Endothelial cell of umbilical vein (primary cell): ENCODE measurements at regions not wholly inside any gene's neighbourhood (a gene's known extent, or its start where the extent isn't known, plus 50 kb on each side); places are given as distances from the start of the nearest gene placed in this dataset.
A peak's percentile ranks its signal among the peaks of the same experiment; 100 is the strongest.

Source experiments
- BruUV-seq: library from RNA; stranded (reverse); fragments of 400-500 nt; replicated peaks from 2 replicates; lab custom pipeline; 2021; lab: Mats Ljungman, UMichigan
- CTCF ChIA-PET: fragments of 300-600, 350-600 bp; sonication (Branson Sonifier 250); formaldehyde crosslinking; loops from one replicate; lab custom pipeline; 2021; ENCODE audit warnings: antibody characterized with exemption, inconsistent platforms; lab: Charles Lee
- POLR2A ChIA-PET: fragments of 300-600, 350-600 bp; sonication (Branson Sonifier 250); formaldehyde crosslinking; loops from one replicate; lab custom pipeline; 2021; ENCODE audit warnings: antibody characterized with exemption, inconsistent platforms; lab: Charles Lee
- DNase-seq: peaks from one replicate; pipeline ENCODE4 v3.0.0-alpha.2; 2011; ENCODE audit warnings: low read depth, low spot score
- FAIRE-seq: peaks from 2 replicates; lab custom pipeline; 2011; peaks lifted over from hg19 to GRCh38; lab: Jason Lieb, UNC
- H2AFZ ChIP-seq: 2 replicates; pipeline ENCODE4 v1.6.0; 2012; ENCODE audit warnings: low read depth, low read length, control low read depth, inconsistent platforms
- H3K27ac ChIP-seq: 2 replicates; pipeline ENCODE4 v1.5.1; 2011; ENCODE audit warnings: low read depth, mild to moderate bottlenecking, control low read depth, low read length, moderate library complexity; ENCODE audit not compliant: insufficient read depth
- H3K27me3 ChIP-seq, 2 experiments: 2 replicates each; pipeline versions ENCODE4 v1.6.0 to v1.6.1; 2011; ENCODE audit warnings: low read length in 2 of 2, mixed read lengths in 1 of 2; ENCODE audit not compliant: control insufficient read depth in 2 of 2, insufficient read depth in 2 of 2
- H3K36me3 ChIP-seq, 2 experiments: 2 replicates in 1 of 2; 3 replicates in 1 of 2; pipeline ENCODE4 v1.5.1; 2011; ENCODE audit warnings: low read length in 2 of 2, mild to moderate bottlenecking in 1 of 2, moderate library complexity in 1 of 2; ENCODE audit not compliant: control insufficient read depth in 2 of 2, insufficient read depth in 2 of 2; ENCODE audit errors: extremely low read depth in 1 of 2
- H3K4me1 ChIP-seq: 3 replicates; pipeline ENCODE4 v1.5.1; 2011; ENCODE audit warnings: mild to moderate bottlenecking, low read length; ENCODE audit not compliant: control insufficient read depth, insufficient read depth; ENCODE audit errors: extremely low read depth
- H3K4me2 ChIP-seq: 2 replicates; pipeline ENCODE4 v1.6.1; 2011; ENCODE audit warnings: low read length, control low read depth, mixed read lengths; ENCODE audit not compliant: insufficient read depth
- H3K4me3 ChIP-seq, 3 experiments: fragments of 200-600 bp in 1 of 3; sonication (generic), shearing (Covaris generic) in 1 of 3; replicated peaks in 1 of 3; 2 replicates each; pipeline ENCODE4 v1.5.1; 2011 to 2016; ENCODE audit warnings: control low read depth in 3 of 3, low read length in 3 of 3, mild to moderate bottlenecking in 2 of 3, inconsistent platforms in 1 of 3, low read depth in 1 of 3, moderate library complexity in 1 of 3; ENCODE audit not compliant: insufficient read depth in 1 of 3
- H3K79me2 ChIP-seq: 2 replicates; pipeline ENCODE4 v1.6.0; 2012; ENCODE audit warnings: low read length, inconsistent platforms; ENCODE audit not compliant: control insufficient read depth, insufficient read depth
- H3K9ac ChIP-seq: replicated peaks from 2 replicates; pipeline ENCODE3; 2011; ENCODE audit warnings: low read length, control low read depth; ENCODE audit not compliant: insufficient read depth; ENCODE audit errors: extremely low read depth
- H3K9me1 ChIP-seq: replicated peaks from 3 replicates; pipeline ENCODE4 v1.6.0; 2011; ENCODE audit warnings: mild to moderate bottlenecking, low read length; ENCODE audit not compliant: control insufficient read depth, insufficient read depth; ENCODE audit errors: extremely low read depth
- H3K9me3 ChIP-seq: replicated peaks from 2 replicates; pipeline ENCODE4 v1.5.1; 2012; ENCODE audit warnings: low read length, inconsistent platforms; ENCODE audit not compliant: control insufficient read depth, insufficient read depth
- H4K20me1 ChIP-seq: replicated peaks from 2 replicates; pipeline ENCODE3; 2011; ENCODE audit warnings: mild to moderate bottlenecking, low read length; ENCODE audit not compliant: control insufficient read depth, insufficient read depth; ENCODE audit errors: extremely low read depth
- FOS ChIP-seq: IDR thresholded peaks from 2 replicates; pipeline ENCODE4 v1.6.1; 2011; ENCODE audit warnings: mild to moderate bottlenecking, low read length, moderate library complexity, borderline replicate concordance; ENCODE audit not compliant: insufficient read depth
- JUN ChIP-seq: IDR thresholded peaks from 2 replicates; pipeline ENCODE4 v1.6.1; 2011; ENCODE audit warnings: borderline replicate concordance, low read depth; ENCODE audit not compliant: insufficient read length, insufficient read depth
- MYC ChIP-seq: IDR thresholded peaks from one replicate; pipeline ENCODE4 v1.6.1; 2011; ENCODE audit warnings: mild to moderate bottlenecking, low read depth, low read length
- POLR2A ChIP-seq: IDR thresholded peaks from 2 replicates; pipeline ENCODE4 v1.6.1; 2012; ENCODE audit warnings: low read depth, mild to moderate bottlenecking, control low read depth, low read length
- POLR2AphosphoS5 ChIP-seq: IDR thresholded peaks from 2 replicates; pipeline ENCODE4 v1.6.1; 2012; ENCODE audit warnings: low read depth, mild to moderate bottlenecking, control low read depth, low read length, moderate library complexity; ENCODE audit not compliant: insufficient read depth
- dilution Hi-C: fragments of 300-500 bp; cut with MboI; formaldehyde crosslinking; loops from one replicate; pipeline ENCODE4 v1.15.0; 2019; ENCODE audit warnings: low sequenced_read_pairs; ENCODE audit not compliant: extremely low pct_ligation_motif_present
- intact Hi-C: fragments of 100-400 bp; cut with micrococcal nuclease; formaldehyde crosslinking; loops from one replicate; pipeline ENCODE4 v1.10.0; 2022
- TF ChIP-seq, protein P1 (sequence below): IDR thresholded peaks from 2 replicates; pipeline ENCODE4 v1.6.1; 2011; ENCODE audit not compliant: insufficient read depth, insufficient read length

DNA sequence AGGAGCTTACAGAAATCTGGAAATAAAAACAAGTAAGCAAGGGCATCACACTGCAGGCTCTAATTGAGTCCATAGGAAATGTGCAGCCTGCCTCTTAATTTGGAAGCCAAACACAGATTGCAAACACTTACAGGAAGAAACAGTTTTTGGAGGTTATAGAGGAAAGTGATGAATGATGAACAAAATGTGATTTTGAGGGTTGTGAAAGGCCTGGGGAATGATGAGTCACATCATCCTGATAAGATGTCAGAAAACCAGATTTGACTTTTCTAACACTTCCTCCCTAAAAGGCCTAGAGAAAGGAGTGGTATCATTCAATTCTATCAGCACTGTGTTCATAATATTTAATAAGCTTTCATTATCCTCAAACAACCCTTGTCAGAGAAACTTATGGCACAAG, 96.6 kb upstream of the POU2AF2 start:
- no TSS peak for BruUV-seq
- TF ChIP-seq JUN (peak; percentile 10), POLR2AphosphoS5 (no peak)

DNA sequence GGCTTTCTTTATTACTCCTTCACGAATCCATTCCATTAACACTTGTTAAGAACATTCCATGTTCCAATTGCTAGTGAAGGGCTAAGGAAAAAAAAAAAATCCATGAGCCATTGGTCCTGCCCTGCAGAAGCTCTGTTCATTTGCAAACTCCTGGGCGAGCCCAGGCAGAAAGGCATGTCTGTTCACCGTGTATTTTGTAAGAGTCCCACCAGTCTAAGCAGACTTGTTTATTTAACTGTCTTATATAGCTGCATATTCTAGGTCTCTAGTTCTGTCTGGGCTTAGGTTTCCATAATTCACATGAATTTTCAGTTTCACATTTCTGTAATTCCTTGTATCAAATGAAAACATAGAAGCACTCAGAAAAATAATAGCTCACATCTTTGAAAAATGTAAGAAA, 97.4 kb upstream of the POU2AF2 start:
- Histone ChIP-seq H3K9me1 (no peaks in the 10 kb centered on the region), H3K4me2 (no peak overlapping the region), H3K4me3 (no peak overlapping the region), H2AFZ (no peak overlapping the region), H3K9ac (no peak overlapping the region), H3K79me2 (no peaks in the 10 kb centered on the region), H3K27ac (no peak overlapping the region), H4K20me1 (no peaks in the 10 kb centered on the region), H3K27me3 (no peaks in the 10 kb centered on the region), H3K4me1 (no peaks in the 10 kb centered on the region), H3K9me3 (no peaks in the 10 kb centered on the region), H3K36me3 (no peaks in the 10 kb centered on the region)
- intact Hi-C loops = no loop called here
- dilution Hi-C loops = no loop called here
- FAIRE-seq = no peak
- CTCF ChIA-PET = interaction anchor here (0.7 kb wide), 1 partner anchor 670 kb away, joined by 3 read pairs; no protein-coding TSS in a partner anchor
- DNase-seq = no peak
- POLR2A ChIA-PET = no interaction called here
- TF ChIP-seq POLR2A (no peak), MYC (no peak), FOS (no peak)
- TF ChIP-seq, protein P1, sequence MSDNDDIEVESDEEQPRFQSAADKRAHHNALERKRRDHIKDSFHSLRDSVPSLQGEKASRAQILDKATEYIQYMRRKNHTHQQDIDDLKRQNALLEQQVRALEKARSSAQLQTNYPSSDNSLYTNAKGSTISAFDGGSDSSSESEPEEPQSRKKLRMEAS = no peak
- no TSS peak for BruUV-seq

More for the DNA sequence above, 96.6 kb upstream of the POU2AF2 start:
- dilution Hi-C loops = no loop called here
- ChIA-PET POLR2A (no interaction called here), CTCF (interaction anchor here (0.7 kb wide), 1 partner anchor 671 kb away, joined by 3 read pairs; no protein-coding TSS in a partner anchor)
- no peak overlapping the region for H2AFZ ChIP-seq
- no peak overlapping the region for H3K27ac ChIP-seq
- H3K79me2 ChIP-seq = no peaks in the 10 kb centered on the region
- H3K36me3 ChIP-seq = no peaks in the 10 kb centered on the region
- no peak overlapping the region for H3K4me3 ChIP-seq
- intact Hi-C loops = no loop called here
- H3K9ac ChIP-seq = no peak overlapping the region
- FAIRE-seq = no peak
- H3K4me1 ChIP-seq = no peaks in the 10 kb centered on the region
- no peaks in the 10 kb centered on the region for H3K9me3 ChIP-seq
- H3K4me2 ChIP-seq = no peak overlapping the region
- H3K9me1 ChIP-seq = no peaks in the 10 kb centered on the region
- no peaks in the 10 kb centered on the region for H4K20me1 ChIP-seq
- no peaks in the 10 kb centered on the region for H3K27me3 ChIP-seq
- DNase-seq = peak; percentile 3
